GM21723 (cell line): ENCODE measurements at regions not wholly inside any gene's neighbourhood (a gene's known extent, or its start where the extent isn't known, plus 50 kb on each side); places are given as distances from the start of the nearest gene placed in this dataset.

Experiments used
- ATAC-seq: cut with Tn5 transposase; IDR thresholded peaks from one replicate; pipeline ENCODE4 v1.9.1; 2021; ENCODE audit warnings: mild to moderate bottlenecking, moderate library complexity; ENCODE audit not compliant: unreplicated experiment

- no peak for ATAC-seq
Measured at GRCh38 chr2:20111311-20112131, 60.1 kb upstream of the LAPTM4A start.

- ATAC-seq: no peak
Measured at GRCh38 chr2:20110876-20111275, 59.4 kb upstream of the LAPTM4A start.

DNA sequence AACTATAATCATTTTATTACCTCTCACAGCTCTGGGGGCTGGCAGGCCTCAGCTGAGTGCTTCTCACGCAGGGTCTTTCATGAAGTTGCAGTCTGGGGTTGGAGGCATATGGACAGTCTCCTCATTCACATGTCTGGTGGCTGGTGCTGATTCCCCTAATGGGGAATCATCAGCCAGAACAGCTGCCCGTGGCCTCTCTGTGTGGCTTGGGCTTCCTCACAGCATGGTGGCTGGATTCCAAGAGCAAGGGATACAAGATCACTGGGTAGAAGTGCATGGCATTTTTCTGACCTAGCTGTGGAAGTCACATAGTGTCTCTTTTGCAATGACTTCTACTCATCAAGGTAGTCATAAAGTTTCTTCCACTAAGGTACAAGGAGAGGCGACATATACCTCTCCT lies 59.0 kb upstream of the LAPTM4A start:
- ATAC-seq: no peak

- ATAC-seq: no peak
Measured at GRCh38 chr2:20108655-20109396, 57.4 kb upstream of the LAPTM4A start.

DNA sequence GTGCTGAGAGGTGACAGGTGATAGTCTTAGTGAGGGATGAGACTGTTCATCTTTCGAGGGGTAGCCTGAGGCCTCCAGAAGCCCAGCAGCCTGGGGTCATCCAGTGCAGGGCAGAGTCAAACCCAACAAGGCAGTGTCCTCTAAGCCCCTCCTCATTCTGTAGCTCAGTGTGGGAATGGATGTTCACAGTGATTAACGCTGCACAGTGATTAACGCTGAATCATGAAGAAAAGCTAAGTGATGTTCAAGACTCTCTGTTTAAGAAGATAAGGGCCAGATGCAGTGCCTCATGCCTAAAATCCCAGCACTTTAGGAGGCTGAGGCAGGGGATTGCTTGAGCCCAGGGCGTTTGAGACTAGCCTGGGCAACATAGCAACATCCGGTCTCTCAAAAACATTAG lies 56.3 kb upstream of the LAPTM4A start:
- no peak for ATAC-seq

DNA sequence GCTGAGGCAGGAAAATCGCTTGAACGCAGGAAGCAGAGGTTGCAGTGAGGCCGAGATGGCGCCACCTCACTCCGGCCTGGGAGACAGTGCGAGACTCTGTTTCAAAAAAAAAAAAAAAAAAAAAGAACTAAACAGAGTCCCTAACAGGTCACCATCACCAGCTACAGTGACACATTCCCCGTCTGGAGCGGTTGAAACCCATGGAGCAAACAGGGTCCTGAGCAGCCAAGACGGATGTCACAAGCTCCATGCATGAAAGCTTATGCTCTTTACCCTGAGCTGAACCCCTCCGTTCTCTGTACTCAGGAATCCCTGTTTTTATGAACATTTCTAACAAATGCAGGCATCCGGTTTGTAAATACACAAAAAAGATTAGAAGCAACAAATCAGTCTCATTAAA lies 55.9 kb upstream of the LAPTM4A start:
- no peak for ATAC-seq

DNA sequence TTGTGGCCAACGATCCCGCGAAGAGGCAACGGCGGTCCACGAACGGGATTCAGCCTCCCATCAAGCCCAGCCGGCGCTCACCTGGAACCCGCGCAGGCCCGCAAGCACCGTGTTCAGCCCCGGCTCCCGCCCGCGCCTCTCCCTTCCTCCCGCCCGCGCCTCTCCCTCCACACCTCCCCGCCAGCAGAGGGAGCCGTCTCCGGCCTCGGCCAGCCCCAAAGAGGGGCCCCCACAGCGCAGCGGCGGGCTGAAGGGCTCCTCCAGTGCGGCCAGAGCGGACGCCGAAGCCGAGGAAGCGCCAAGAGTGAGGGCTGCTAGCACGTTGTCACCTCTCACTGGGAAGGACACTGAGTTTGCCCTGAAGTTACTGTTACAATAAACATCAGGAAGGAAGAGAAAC lies 55.3 kb upstream of the LAPTM4A start:
- ATAC-seq: no peak

- no peak for ATAC-seq
Measured at GRCh38 chr2:20104900-20105545, 53.6 kb upstream of the LAPTM4A start.

- no peak for ATAC-seq
Measured at GRCh38 chr2:20103530-20103929, 52.1 kb upstream of the LAPTM4A start.
